Neural progenitor cell (in vitro differentiated cells): ENCODE measurements at regions not wholly inside any gene's neighbourhood (a gene's known extent, or its start where the extent isn't known, plus 50 kb on each side); places are given as distances from the start of the nearest gene placed in this dataset.
A peak's percentile ranks its signal among the peaks of the same experiment; 100 is the strongest.

Experiments
- DNase-seq: peaks from one replicate; pipeline ENCODE4 v3.0.0-alpha.2; 2016; ENCODE audit warnings: low spot score
- H2AFZ ChIP-seq: fragments of 200-600 bp; sonication (generic); replicated peaks from 2 replicates; pipeline ENCODE4 v1.6.1; 2016; ENCODE audit warnings: antibody characterized with exemption
- H3F3A ChIP-seq: fragments of 200-600 bp; sonication (generic); 2 replicates; pipeline ENCODE4 v1.6.1; 2016; ENCODE audit warnings: antibody characterized with exemption, low read depth
- H3K27ac ChIP-seq: fragments of 200-600 bp; sonication (generic); 2 replicates; pipeline ENCODE4 v1.5.1; 2016; ENCODE audit warnings: mild to moderate bottlenecking
- H3K27me3 ChIP-seq: fragments of 200-600 bp; sonication (generic); 2 replicates; pipeline ENCODE4 v1.6.1; 2016; ENCODE audit warnings: mild to moderate bottlenecking, moderate library complexity
- H3K36me3 ChIP-seq: fragments of 200-600 bp; sonication (generic); 2 replicates; pipeline ENCODE4 v1.5.1; 2016
- H3K4me1 ChIP-seq: fragments of 200-600 bp; sonication (generic); 2 replicates; pipeline ENCODE4 v1.6.1; 2016; ENCODE audit warnings: mixed run types
- H3K4me2 ChIP-seq: fragments of 200-600 bp; sonication (generic); 2 replicates; pipeline ENCODE4 v1.6.1; 2016
- H3K4me3 ChIP-seq: fragments of 200-600 bp; sonication (generic); 2 replicates; pipeline ENCODE4 v1.5.1; 2016
- H3K79me2 ChIP-seq: fragments of 200-600 bp; sonication (generic); 2 replicates; pipeline ENCODE4 v1.6.1; 2016; ENCODE audit warnings: low read depth
- H3K9ac ChIP-seq: fragments of 200-600 bp; sonication (generic); 2 replicates; pipeline ENCODE4 v1.6.1; 2016
- H3K9me3 ChIP-seq: fragments of 200-600 bp; sonication (generic); 2 replicates; pipeline ENCODE4 v1.5.1; 2016; ENCODE audit warnings: low read depth
- H4K20me1 ChIP-seq: fragments of 200-600 bp; sonication (generic); 2 replicates; pipeline ENCODE4 v1.6.1; 2016; ENCODE audit warnings: low read depth
- H3K27ac Mint-ChIP-seq: 3 replicates; pipeline ENCODE4 v1.8.0; 2021; ENCODE audit warnings: mixed read lengths
- H3K27me3 Mint-ChIP-seq: 2 replicates; pipeline ENCODE4 v1.8.0; 2022; ENCODE audit warnings: low read depth, mild to moderate bottlenecking, inconsistent platforms, moderate library complexity, mixed read lengths; ENCODE audit not compliant: insufficient read depth
- H3K36me3 Mint-ChIP-seq: 3 replicates; pipeline ENCODE4 v1.8.0; 2021; ENCODE audit warnings: mixed read lengths
- H3K4me1 Mint-ChIP-seq: 3 replicates; pipeline ENCODE4 v1.8.0; 2021; ENCODE audit warnings: mixed read lengths
- H3K4me3 Mint-ChIP-seq: 3 replicates; pipeline ENCODE4 v1.8.0; 2021; ENCODE audit warnings: mild to moderate bottlenecking, moderate library complexity, mixed read lengths
- H3K9me3 Mint-ChIP-seq: 3 replicates; pipeline ENCODE4 v1.8.0; 2020; ENCODE audit warnings: mixed read lengths
- CTCF ChIP-seq: fragments of 200-600 bp; sonication (generic); IDR thresholded peaks from 2 replicates; pipeline ENCODE4 v1.5.1; 2017; ENCODE audit warnings: antibody characterized with exemption, mild to moderate bottlenecking
- EZH2 ChIP-seq: fragments of 200-600 bp; sonication (generic); IDR thresholded peaks from 2 replicates; pipeline ENCODE4 v1.6.1; 2017; ENCODE audit warnings: antibody characterized with exemption, mild to moderate bottlenecking, moderate library complexity
- EZH2phosphoT487 ChIP-seq: fragments of 200-600 bp; sonication (generic); IDR thresholded peaks from 2 replicates; pipeline ENCODE4 v1.6.1; 2017; ENCODE audit warnings: antibody characterized with exemption

- no peaks in the 10 kb centered on the region for H3K4me1 ChIP-seq
- no peaks in the 10 kb centered on the region for H3K27me3 ChIP-seq
- Mint-ChIP-seq H3K27me3 (no peaks in the 10 kb centered on the region), H3K27ac (no peak overlapping the region), H3K36me3 (no peaks in the 10 kb centered on the region), H3K4me1 (peaks cover 9% of the 10 kb centered on the region), H3K4me3 (no peak overlapping the region), H3K9me3 (peaks cover 2% of the 10 kb centered on the region)
- DNase-seq, result no peak
- no peaks in the 10 kb centered on the region for H3K36me3 ChIP-seq
- H2AFZ ChIP-seq, result no peak overlapping the region
- H3K4me2 ChIP-seq, result no peak overlapping the region
- TF ChIP-seq CTCF (no peak), EZH2phosphoT487 (no peak), EZH2 (no peak)
- no peak overlapping the region for H3K27ac ChIP-seq
- no peaks in the 10 kb centered on the region for H3K9me3 ChIP-seq
- H3K9ac ChIP-seq, result no peak overlapping the region
- no peak overlapping the region for H3K4me3 ChIP-seq
- H3F3A ChIP-seq, result no peaks in the 10 kb centered on the region
- H3K79me2 ChIP-seq, result no peaks in the 10 kb centered on the region
- H4K20me1 ChIP-seq, result no peaks in the 10 kb centered on the region
Measured at GRCh38 chr4:138875891-138876608, 139.5 kb upstream of the NOCT start.

GRCh38 chr4:138871555-138871875, 144.1 kb upstream of the NOCT start:
- Histone ChIP-seq H3K27me3 (no peaks in the 10 kb centered on the region), H3K27ac (no peak overlapping the region), H2AFZ (no peak overlapping the region), H3K4me2 (no peak overlapping the region), H3K9ac (no peak overlapping the region), H3F3A (peaks cover 4% of the 10 kb centered on the region), H4K20me1 (no peaks in the 10 kb centered on the region), H3K4me3 (no peak overlapping the region), H3K79me2 (no peaks in the 10 kb centered on the region), H3K9me3 (no peaks in the 10 kb centered on the region), H3K36me3 (no peaks in the 10 kb centered on the region), H3K4me1 (peaks cover 5% of the 10 kb centered on the region)
- H3K27me3 Mint-ChIP-seq, result no peaks in the 10 kb centered on the region
- no peak for DNase-seq
- TF ChIP-seq EZH2phosphoT487 (no peak), EZH2 (no peak), CTCF (no peak)
- no peak overlapping the region for H3K27ac Mint-ChIP-seq
- no peak overlapping the region for H3K4me3 Mint-ChIP-seq
- H3K36me3 Mint-ChIP-seq, result no peaks in the 10 kb centered on the region
- H3K4me1 Mint-ChIP-seq, result peaks cover 10% of the 10 kb centered on the region
- no peaks in the 10 kb centered on the region for H3K9me3 Mint-ChIP-seq

GRCh38 chr4:138870737-138871554, 144.6 kb upstream of the NOCT start:
- no peak overlapping the region for H3K27ac ChIP-seq
- no peak overlapping the region for H3K27ac Mint-ChIP-seq
- H3K4me2 ChIP-seq, result peak overlapping the region; percentile 57

More at GRCh38 chr4:138870737-138871554, 144.6 kb upstream of the NOCT start:
- no peaks in the 10 kb centered on the region for H3K79me2 ChIP-seq
- no peak overlapping the region for H3K9ac ChIP-seq
- H3K36me3 ChIP-seq, result no peaks in the 10 kb centered on the region
- H3K4me1 ChIP-seq, result peaks cover 5% of the 10 kb centered on the region
- H3K27me3 ChIP-seq, result no peaks in the 10 kb centered on the region
- Mint-ChIP-seq H3K4me3 (peak overlapping the region; percentile 10), H3K4me1 (peaks cover 10% of the 10 kb centered on the region), H3K27me3 (no peaks in the 10 kb centered on the region), H3K36me3 (no peaks in the 10 kb centered on the region), H3K9me3 (no peaks in the 10 kb centered on the region)
- peak; percentile 81 for DNase-seq
- H3K9me3 ChIP-seq, result no peaks in the 10 kb centered on the region
- no peak overlapping the region for H2AFZ ChIP-seq
- H3K4me3 ChIP-seq, result no peak overlapping the region
- TF ChIP-seq EZH2 (no peak), CTCF (peak; percentile 93), EZH2phosphoT487 (no peak)
- no peaks in the 10 kb centered on the region for H4K20me1 ChIP-seq
- peaks cover 4% of the 10 kb centered on the region for H3F3A ChIP-seq
